ENCODE measurements at regions not wholly inside any gene's neighbourhood (a gene's known extent, or its start where the extent isn't known, plus 50 kb on each side); places are given as distances from the start of the nearest gene placed in this dataset.
A peak's percentile ranks its signal among the peaks of the same experiment; 100 is the strongest.

GRCh38 chr2:216808805-216809425, 50.9 kb downstream of the TNP1 start:
- DNase-seq (ENCODE audit: low read depth) = no peak

GRCh38 chr2:216807857-216808272, 52.0 kb downstream of the TNP1 start:
- DNase-seq (ENCODE audit: low read depth) = no peak

GRCh38 chr2:216804357-216805350, 55.2 kb downstream of the TNP1 start:
- DNase-seq (ENCODE audit: low read depth) = no peak

GRCh38 chr2:216803791-216804190, 56.1 kb downstream of the TNP1 start:
- DNase-seq (ENCODE audit: low read depth) = no peak

GRCh38 chr2:216802516-216803215, 57.2 kb downstream of the TNP1 start:
- DNase-seq (ENCODE audit: low read depth) = no peak

- no peak for DNase-seq (ENCODE audit: low read depth)
Measured at GRCh38 chr2:216800836-216801235, 59.0 kb downstream of the TNP1 start.

- no peak for DNase-seq (ENCODE audit: low read depth)
Measured at GRCh38 chr2:216799873-216800431, 59.9 kb downstream of the TNP1 start.

GRCh38 chr2:216796115-216796840, 63.6 kb downstream of the TNP1 start:
- no peak for DNase-seq (ENCODE audit: low read depth)

- DNase-seq (ENCODE audit: low read depth) = no peak
Measured at GRCh38 chr2:216793386-216793785, 66.5 kb downstream of the TNP1 start.

- no peak for DNase-seq (ENCODE audit: low read depth)
Measured at GRCh38 chr2:216792222-216793021, 67.4 kb downstream of the TNP1 start.

- no peak for DNase-seq (ENCODE audit: low read depth)
Measured at GRCh38 chr2:216791303-216791702, 68.6 kb downstream of the TNP1 start.

GRCh38 chr2:216789081-216789480, 70.8 kb downstream of the TNP1 start:
- DNase-seq (ENCODE audit: low read depth) = no peak

- no peak for DNase-seq (ENCODE audit: low read depth)
Measured at GRCh38 chr2:216787851-216788540, 71.9 kb downstream of the TNP1 start.

- DNase-seq (ENCODE audit: low read depth) = no peak
Measured at GRCh38 chr2:216786676-216787075, 73.2 kb downstream of the TNP1 start.

GRCh38 chr2:216784456-216784855, 75.4 kb downstream of the TNP1 start:
- no peak for DNase-seq (ENCODE audit: low read depth)

- DNase-seq (ENCODE audit: low read depth) = no peak
Measured at GRCh38 chr2:216781709-216782108, 78.2 kb downstream of the TNP1 start.

- no peak for DNase-seq (ENCODE audit: low read depth)
Measured at GRCh38 chr2:216780843-216781242, 79.0 kb downstream of the TNP1 start.

- peak; percentile 13 for DNase-seq (ENCODE audit: low read depth)
Measured at GRCh38 chr2:216777637-216778273, 82.1 kb downstream of the TNP1 start.

- no peak for DNase-seq (ENCODE audit: low read depth)
Measured at GRCh38 chr2:216776066-216776850, 80.9 kb upstream of the IGFBP5 start.

Data from HS-5 (cell line).